Thyroid gland (tissue), 4 donors: ENCODE measurements at regions not wholly inside any gene's neighbourhood (a gene's known extent, or its start where the extent isn't known, plus 50 kb on each side); places are given as distances from the start of the nearest gene placed in this dataset.

Source experiments
- DNase-seq, 2 donors: peaks; one replicate each; pipeline ENCODE4 v3.0.0-alpha.2; 2019
- H3K27ac ChIP-seq, 3 donors: fragments of 200-600 bp; sonication (generic); 1 replicate in 2 of 3; 2 replicates in 1 of 3; pipeline ENCODE4 v1.5.1; 2016 to 2019; ENCODE audit warnings: mild to moderate bottlenecking in 1 of 3, moderate library complexity in 1 of 3
- H3K27me3 ChIP-seq: fragments of 200-600 bp; sonication (generic); one replicate; pipeline ENCODE4 v1.5.1; 2019
- H3K36me3 ChIP-seq, 2 donors: fragments of 200-600 bp; sonication (generic); one replicate each; pipeline ENCODE4 v1.5.1; 2016 to 2019
- H3K4me1 ChIP-seq, 2 donors: fragments of 200-600 bp; sonication (generic); one replicate each; pipeline ENCODE4 v1.5.1; 2017 to 2019
- H3K4me3 ChIP-seq, 3 donors: fragments of 200-600 bp; sonication (generic); replicated peaks in 1 of 3; 1 replicate in 2 of 3; 2 replicates in 1 of 3; pipeline ENCODE4 v1.5.1; 2016; ENCODE audit warnings: mild to moderate bottlenecking in 1 of 3
- H3K9me3 ChIP-seq: fragments of 200-600 bp; sonication (generic); one replicate; pipeline ENCODE4 v1.5.1; 2017
- CTCF ChIP-seq, 6 experiments: fragments of 200-600 bp in 3 of 6; fragments of 450-650 bp in 3 of 6; sonication (generic) in 3 of 6; IDR thresholded peaks; one replicate each; pipeline ENCODE4 v1.5.1; 2016 to 2019; ENCODE audit warnings: antibody characterized with exemption in 6 of 6, mild to moderate bottlenecking in 2 of 6, inconsistent platforms in 1 of 6, moderate library complexity in 1 of 6
- POLR2A ChIP-seq, 2 donors: fragments of 450-650 bp; IDR thresholded peaks; one replicate each; pipeline ENCODE4 v1.6.1; 2017; ENCODE audit warnings: antibody characterized with exemption in 2 of 2, mild to moderate bottlenecking in 2 of 2, moderate library complexity in 1 of 2
- WGBS, 2 donors: methylation state at CpG; one replicate each; pipeline ENCODE4 v1.1.5; 2017; 5-methylcytosine and 5-hydroxymethylcytosine counted together
- intact Hi-C: fragments of 100-400 bp; cut with DNase I; formaldehyde crosslinking; loops from one replicate; pipeline ENCODE4 v1.15.1; 2023

- DNase-seq: no peak
- no peaks in the 10 kb centered on the region for H3K9me3 ChIP-seq
- TF ChIP-seq CTCF (IDR thresholded peaks at IDR 0.05) (no peak), POLR2A (IDR thresholded peaks at IDR 0.05) (no peak)
- no peak overlapping the region for H3K4me3 ChIP-seq
- peaks cover 13 to 14% of the 10 kb centered on the region in 2 donors for H3K4me1 ChIP-seq
- intact Hi-C loops: no loop called here
- 94 to 96% methylated on average over 2 of the region's 2 CpGs for WGBS, 2 donors
- no peaks in the 10 kb centered on the region for H3K27me3 ChIP-seq
- no peak overlapping the region for H3K27ac ChIP-seq
- no peaks in the 10 kb centered on the region for H3K36me3 ChIP-seq
Measured at GRCh38 chr13:44151474-44151873, 222.2 kb upstream of the SERP2 start.

GRCh38 chr13:44153496-44153895 lies 220.1 kb upstream of the SERP2 start:
- intact Hi-C loops: no loop called here
- no peak overlapping the region for H3K27ac ChIP-seq
- H3K4me1 ChIP-seq: peaks cover 13 to 14% of the 10 kb centered on the region in 2 donors
- H3K4me3 ChIP-seq: no peak overlapping the region
- DNase-seq: no peak
- no peaks in the 10 kb centered on the region for H3K27me3 ChIP-seq
- no peaks in the 10 kb centered on the region for H3K9me3 ChIP-seq
- H3K36me3 ChIP-seq: no peaks in the 10 kb centered on the region
- 90 to 96% methylated on average over 4 of the region's 4 CpGs for WGBS, 2 donors
- no peak for TF ChIP-seq POLR2A (IDR thresholded peaks at IDR 0.05)
- no peak for TF ChIP-seq CTCF (IDR thresholded peaks at IDR 0.05)

- DNase-seq: peak; percentile 72 to 78
- WGBS, 2 donors: 36 to 40% methylated on average over 14 of the region's 14 CpGs
- H3K27me3 ChIP-seq: no peaks in the 10 kb centered on the region
- no peaks in the 10 kb centered on the region for H3K36me3 ChIP-seq
- no peak for TF ChIP-seq CTCF (IDR thresholded peaks at IDR 0.05)
- no peak for TF ChIP-seq POLR2A (IDR thresholded peaks at IDR 0.05)
- H3K4me1 ChIP-seq: peaks cover 13 to 14% of the 10 kb centered on the region in 2 donors
- intact Hi-C loops: no loop called here
- no peaks in the 10 kb centered on the region for H3K9me3 ChIP-seq
- H3K27ac ChIP-seq: peak overlapping the region; percentile 17 to 70 (median 19)
- no peak overlapping the region for H3K4me3 ChIP-seq
Measured at GRCh38 chr13:44155422-44156293, 218.0 kb upstream of the SERP2 start.

- intact Hi-C loops: no loop called here
- Histone ChIP-seq H3K27ac (peak overlapping the region in 2 of 3 donors; percentile 19 to 70), H3K36me3 (no peaks in the 10 kb centered on the region), H3K4me3 (no peak overlapping the region), H3K9me3 (no peaks in the 10 kb centered on the region), H3K27me3 (no peaks in the 10 kb centered on the region), H3K4me1 (peaks cover 13 to 14% of the 10 kb centered on the region in 2 donors)
- DNase-seq: no peak
- no peak for TF ChIP-seq POLR2A (IDR thresholded peaks at IDR 0.05)
- TF ChIP-seq CTCF (IDR thresholded peaks at IDR 0.05): no peak
- 38 to 50% methylated on average over 4 of the region's 4 CpGs for WGBS, 2 donors
Measured at GRCh38 chr13:44156294-44156658, 217.3 kb upstream of the SERP2 start.

- H3K9me3 ChIP-seq: no peaks in the 10 kb centered on the region
- TF ChIP-seq CTCF (IDR thresholded peaks at IDR 0.05) (no peak), POLR2A (IDR thresholded peaks at IDR 0.05) (no peak)
- no peak overlapping the region for H3K4me3 ChIP-seq
- WGBS, 2 donors: 76 to 87% methylated on average over 5 of the region's 5 CpGs
- no peak for DNase-seq
- H3K27ac ChIP-seq: no peak overlapping the region
- no peaks in the 10 kb centered on the region for H3K27me3 ChIP-seq
- no peaks in the 10 kb centered on the region for H3K36me3 ChIP-seq
- peaks cover 13 to 14% of the 10 kb centered on the region in 2 donors for H3K4me1 ChIP-seq
- intact Hi-C loops: no loop called here
Measured at GRCh38 chr13:44157606-44158005, 216.0 kb upstream of the SERP2 start.
